H9 (cell line): ENCODE measurements at regions not wholly inside any gene's neighbourhood (a gene's known extent, or its start where the extent isn't known, plus 50 kb on each side); places are given as distances from the start of the nearest gene placed in this dataset.

Experiments
- DNase-seq: peaks from one replicate; pipeline ENCODE4 v3.0.0-alpha.2; 2017
- H2AFZ ChIP-seq: one replicate; pipeline ENCODE4 v1.6.1; 2013; ENCODE audit warnings: mild to moderate bottlenecking, low read length, control low read depth, moderate library complexity
- H2AK5ac ChIP-seq: 2 replicates; pipeline ENCODE4 v1.6.1; 2013; ENCODE audit warnings: low read length, control low read depth, mixed read lengths; ENCODE audit not compliant: insufficient read length
- H2BK120ac ChIP-seq: one replicate; pipeline ENCODE4 v1.6.1; 2013; ENCODE audit warnings: low read depth, mild to moderate bottlenecking, low read length, control low read depth, inconsistent platforms; ENCODE audit not compliant: poor library complexity, severe bottlenecking
- H2BK12ac ChIP-seq: 2 replicates; pipeline ENCODE4 v1.6.1; 2013; ENCODE audit warnings: low read length, control low read depth, mixed read lengths, low read depth; ENCODE audit not compliant: insufficient read length
- H2BK15ac ChIP-seq: 2 replicates; pipeline ENCODE4 v1.6.1; 2013; ENCODE audit warnings: low read depth, low read length, control low read depth
- H2BK20ac ChIP-seq: one replicate; pipeline ENCODE4 v1.6.1; 2013; ENCODE audit warnings: low read depth, mild to moderate bottlenecking, low read length, control low read depth, inconsistent platforms; ENCODE audit not compliant: poor library complexity, severe bottlenecking
- H2BK5ac ChIP-seq: 2 replicates; pipeline ENCODE4 v1.6.1; 2013; ENCODE audit warnings: low read length, control low read depth, mixed read lengths; ENCODE audit not compliant: insufficient read length
- H3K14ac ChIP-seq: 2 replicates; pipeline ENCODE4 v1.6.1; 2013; ENCODE audit warnings: low read length, control low read depth; ENCODE audit not compliant: insufficient read depth
- H3K18ac ChIP-seq: 2 replicates; pipeline ENCODE4 v1.6.1; 2013; ENCODE audit warnings: low read depth, mild to moderate bottlenecking, mixed read lengths, low read length, control low read depth; ENCODE audit not compliant: insufficient read length
- H3K23ac ChIP-seq: 2 replicates; pipeline ENCODE4 v1.6.1; 2013; ENCODE audit warnings: low read length, control low read depth, mixed read lengths, low read depth; ENCODE audit not compliant: insufficient read length
- H3K23me2 ChIP-seq: 2 replicates; pipeline ENCODE4 v1.6.1; 2013; ENCODE audit warnings: low read depth, mild to moderate bottlenecking, mixed read lengths, low read length, control low read depth; ENCODE audit not compliant: insufficient read length, poor library complexity, severe bottlenecking
- H3K27ac ChIP-seq: 2 replicates; pipeline ENCODE4 v1.5.1; 2013; ENCODE audit warnings: low read length, control low read depth, mixed read lengths, low read depth; ENCODE audit not compliant: insufficient read length
- H3K27me3 ChIP-seq: 2 replicates; pipeline ENCODE4 v1.6.1; 2013; ENCODE audit warnings: low read length, control low read depth, inconsistent platforms; ENCODE audit not compliant: insufficient read depth
- H3K4ac ChIP-seq: 2 replicates; pipeline ENCODE4 v1.6.1; 2013; ENCODE audit warnings: low read depth, mild to moderate bottlenecking, control low read depth, inconsistent platforms, low read length, moderate library complexity
- H3K4me1 ChIP-seq: 2 replicates; pipeline ENCODE4 v1.6.1; 2013; ENCODE audit warnings: low read length, control low read depth, inconsistent platforms; ENCODE audit not compliant: insufficient read depth
- H3K4me2 ChIP-seq: 2 replicates; pipeline ENCODE4 v1.6.1; 2013; ENCODE audit warnings: low read length, control low read depth, mixed read lengths; ENCODE audit not compliant: insufficient read length, insufficient read depth
- H3K56ac ChIP-seq: 2 replicates; pipeline ENCODE4 v1.6.1; 2013; ENCODE audit warnings: low read depth, mild to moderate bottlenecking, mixed read lengths, low read length, control low read depth; ENCODE audit not compliant: insufficient read length
- H3K79me1 ChIP-seq: 2 replicates; pipeline ENCODE4 v1.6.1; 2013; ENCODE audit warnings: low read depth, mild to moderate bottlenecking, moderate library complexity, low read length, control low read depth, inconsistent platforms; ENCODE audit not compliant: insufficient read depth, poor library complexity, severe bottlenecking
- H3K79me2 ChIP-seq: 2 replicates; pipeline ENCODE4 v1.6.1; 2013; ENCODE audit warnings: low read length, control low read depth, inconsistent platforms; ENCODE audit not compliant: insufficient read depth
- H3K9ac ChIP-seq: 2 replicates; pipeline ENCODE4 v1.6.1; 2013; ENCODE audit warnings: low read length, control low read depth, mixed read lengths; ENCODE audit not compliant: insufficient read length; ENCODE audit errors: extremely low read depth
- H3K9me3 ChIP-seq: one replicate; pipeline ENCODE4 v1.6.1; 2013; ENCODE audit warnings: low read depth, low read length, inconsistent platforms; ENCODE audit not compliant: control insufficient read depth
- H3T11ph ChIP-seq: one replicate; pipeline ENCODE4 v1.6.1; 2013; ENCODE audit warnings: mild to moderate bottlenecking, low read length, control low read depth, inconsistent platforms
- H4K20me1 ChIP-seq: one replicate; pipeline ENCODE4 v1.6.1; 2013; ENCODE audit not compliant: control insufficient read depth, insufficient read length, insufficient read depth
- H4K5ac ChIP-seq: 2 replicates; pipeline ENCODE4 v1.6.1; 2013; ENCODE audit warnings: low read depth, mild to moderate bottlenecking, mixed read lengths, low read length, control low read depth; ENCODE audit not compliant: insufficient read length
- H4K8ac ChIP-seq: replicated peaks from 2 replicates; pipeline ENCODE4 v1.6.1; 2013; ENCODE audit warnings: low read length, control low read depth, mixed read lengths, low read depth; ENCODE audit not compliant: insufficient read length
- H4K91ac ChIP-seq: 2 replicates; pipeline ENCODE4 v1.6.1; 2013; ENCODE audit warnings: low read depth, mild to moderate bottlenecking, moderate library complexity, mixed read lengths, low read length, control low read depth; ENCODE audit not compliant: insufficient read length
- H3K27ac Mint-ChIP-seq, 3 experiments: 2 replicates in 2 of 3; 3 replicates in 1 of 3; pipeline ENCODE4 v1.8.0; 2020 to 2021; ENCODE audit warnings: mixed read lengths in 3 of 3, mild to moderate bottlenecking in 1 of 3, moderate library complexity in 1 of 3
- H3K27me3 Mint-ChIP-seq: 2 replicates; pipeline ENCODE4 v1.8.0; 2021; ENCODE audit warnings: low read depth, mild to moderate bottlenecking, moderate library complexity, mixed read lengths
- H3K36me3 Mint-ChIP-seq, 3 experiments: 2 replicates in 2 of 3; 3 replicates in 1 of 3; pipeline ENCODE4 v1.8.0; 2020 to 2021; ENCODE audit warnings: low read depth in 3 of 3, mixed read lengths in 3 of 3; ENCODE audit not compliant: insufficient read depth in 1 of 3
- H3K4me1 Mint-ChIP-seq, 2 experiments: 2 replicates each; pipeline ENCODE4 v1.8.0; 2020; ENCODE audit warnings: mixed read lengths in 2 of 2
- H3K4me3 Mint-ChIP-seq, 2 experiments: 2 replicates in 1 of 2; 3 replicates in 1 of 2; pipeline ENCODE4 v1.8.0; 2020 to 2021; ENCODE audit warnings: mild to moderate bottlenecking in 2 of 2, mixed read lengths in 2 of 2, moderate library complexity in 1 of 2
- H3K9me3 Mint-ChIP-seq, 2 experiments: 2 replicates in 1 of 2; 3 replicates in 1 of 2; pipeline ENCODE4 v1.8.0; 2020; ENCODE audit warnings: mild to moderate bottlenecking in 2 of 2, mixed read lengths in 2 of 2, moderate library complexity in 1 of 2
- TF ChIP-seq, protein P1 (sequence below): fragments of 200-600 bp; sonication (generic); conservative IDR thresholded peaks from 3 replicates; pipeline ENCODE4 v1.8.0; 2021; ENCODE audit warnings: antibody characterized with exemption, mild to moderate bottlenecking

DNA sequence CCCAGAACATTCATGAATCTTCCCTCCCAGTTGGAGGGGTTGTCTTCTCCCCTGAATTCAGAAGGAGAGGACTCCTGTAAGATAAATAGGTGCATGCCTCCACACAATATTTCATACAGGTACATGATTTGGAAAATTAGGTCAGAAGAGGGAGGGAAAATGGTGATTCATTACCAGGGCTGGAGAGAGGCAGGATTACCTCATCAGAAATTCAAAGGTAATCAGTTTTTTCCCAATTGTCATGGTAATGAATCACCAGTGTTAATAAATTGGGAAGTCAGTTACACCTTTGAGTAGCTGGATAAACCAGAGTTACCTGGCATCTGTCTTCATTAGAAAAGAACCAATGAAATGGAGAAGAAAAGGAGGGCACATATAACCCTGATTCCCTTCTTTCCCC lies 128.5 kb downstream of the EN1 start:
- no peak overlapping the region for H3K27ac ChIP-seq
- H3K27me3 Mint-ChIP-seq = 0 out of 2 replicates have a peak, but pooled peaks cover 2% of the 10 kb centered on the region
- no peak overlapping the region for H3K23ac ChIP-seq
- H2BK120ac ChIP-seq = no peak overlapping the region
- H4K5ac ChIP-seq = no peak overlapping the region
- no peak overlapping the region for H2BK12ac ChIP-seq
- H3K27ac Mint-ChIP-seq = no peak overlapping the region; a peak in 1 of 7 replicates
- TF ChIP-seq, protein P1, sequence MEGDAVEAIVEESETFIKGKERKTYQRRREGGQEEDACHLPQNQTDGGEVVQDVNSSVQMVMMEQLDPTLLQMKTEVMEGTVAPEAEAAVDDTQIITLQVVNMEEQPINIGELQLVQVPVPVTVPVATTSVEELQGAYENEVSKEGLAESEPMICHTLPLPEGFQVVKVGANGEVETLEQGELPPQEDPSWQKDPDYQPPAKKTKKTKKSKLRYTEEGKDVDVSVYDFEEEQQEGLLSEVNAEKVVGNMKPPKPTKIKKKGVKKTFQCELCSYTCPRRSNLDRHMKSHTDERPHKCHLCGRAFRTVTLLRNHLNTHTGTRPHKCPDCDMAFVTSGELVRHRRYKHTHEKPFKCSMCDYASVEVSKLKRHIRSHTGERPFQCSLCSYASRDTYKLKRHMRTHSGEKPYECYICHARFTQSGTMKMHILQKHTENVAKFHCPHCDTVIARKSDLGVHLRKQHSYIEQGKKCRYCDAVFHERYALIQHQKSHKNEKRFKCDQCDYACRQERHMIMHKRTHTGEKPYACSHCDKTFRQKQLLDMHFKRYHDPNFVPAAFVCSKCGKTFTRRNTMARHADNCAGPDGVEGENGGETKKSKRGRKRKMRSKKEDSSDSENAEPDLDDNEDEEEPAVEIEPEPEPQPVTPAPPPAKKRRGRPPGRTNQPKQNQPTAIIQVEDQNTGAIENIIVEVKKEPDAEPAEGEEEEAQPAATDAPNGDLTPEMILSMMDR = no peak
- no peak overlapping the region for H2BK5ac ChIP-seq
- no peaks in the 10 kb centered on the region for H3K4me1 ChIP-seq
- no peaks in the 10 kb centered on the region for H3K36me3 Mint-ChIP-seq
- no peak overlapping the region for H3K4me2 ChIP-seq
- no peak overlapping the region for H3T11ph ChIP-seq
- H4K8ac ChIP-seq = no peak overlapping the region
- H3K27me3 ChIP-seq = peaks cover 2% of the 10 kb centered on the region; the same call in 1 of the 2 replicates
- H3K14ac ChIP-seq = no peak overlapping the region
- H3K4me1 Mint-ChIP-seq = peaks cover 18 to 25% of the 10 kb centered on the region in 2 experiments
- H3K79me1 ChIP-seq = no peaks in the 10 kb centered on the region
- H4K91ac ChIP-seq = no peak overlapping the region
- H4K20me1 ChIP-seq = no peaks in the 10 kb centered on the region
- H2BK15ac ChIP-seq = no peak overlapping the region
- no peak overlapping the region for H3K56ac ChIP-seq
- no peak overlapping the region for H2BK20ac ChIP-seq
- no peak overlapping the region for H3K18ac ChIP-seq
- H3K9ac ChIP-seq = no peak overlapping the region
- DNase-seq = no peak
- H3K23me2 ChIP-seq = no peaks in the 10 kb centered on the region
- H2AK5ac ChIP-seq = no peak overlapping the region
- no peak overlapping the region for H3K4ac ChIP-seq
- H3K9me3 ChIP-seq = no peaks in the 10 kb centered on the region
- no peak overlapping the region for H3K4me3 Mint-ChIP-seq
- no peaks in the 10 kb centered on the region for H3K79me2 ChIP-seq
- H3K9me3 Mint-ChIP-seq = no peaks in the 10 kb centered on the region; a peak in 1 of 5 replicates
- no peak overlapping the region for H2AFZ ChIP-seq
